HEK293T (cell line): ENCODE measurements at regions not wholly inside any gene's neighbourhood (a gene's known extent, or its start where the extent isn't known, plus 50 kb on each side); places are given as distances from the start of the nearest gene placed in this dataset.
"Not testable (repeated sequence)": the region's sequence is repeated elsewhere in the genome, so short reads cannot be mapped to it uniquely, and the experiment has no call there.

Experiments used
- CTCF ChIA-PET: fragments of 350-600 bp; formaldehyde crosslinking; extraction: SDS; loops from one replicate; lab custom pipeline; 2021; ENCODE audit warnings: antibody characterized with exemption, inconsistent platforms; lab: Yijun Ruan, JAX
- POLR2A ChIA-PET: fragments of 350-600 bp; formaldehyde crosslinking; extraction: SDS; loops from one replicate; lab custom pipeline; 2020; ENCODE audit warnings: antibody characterized with exemption, inconsistent platforms; lab: Yijun Ruan, JAX
- DNase-seq: peaks from one replicate; pipeline ENCODE4 v3.0.0; 2012; ENCODE audit warnings: mixed read lengths; ENCODE audit errors: extremely low spot score
- ARNT ChIP-seq: fragments of 450-650 bp; IDR thresholded peaks from 2 replicates; pipeline ENCODE4 v1.6.1; 2017; ENCODE audit warnings: mild to moderate bottlenecking
- BHLHE40 ChIP-seq: fragments of 450-650 bp; IDR thresholded peaks from 2 replicates; pipeline ENCODE4 v1.6.1; 2016; ENCODE audit warnings: mild to moderate bottlenecking, moderate library complexity, borderline replicate concordance
- CTBP1 ChIP-seq: fragments of 450-650 bp; IDR thresholded peaks from 2 replicates; pipeline ENCODE4 v1.6.1; 2016; ENCODE audit warnings: borderline replicate concordance
- ELF4 ChIP-seq: fragments of 450-650 bp; IDR thresholded peaks from 2 replicates; pipeline ENCODE4 v1.6.1; 2017; ENCODE audit warnings: antibody characterized with exemption
- FOXA1 ChIP-seq: fragments of 450-650 bp; IDR thresholded peaks from 2 replicates; pipeline ENCODE4 v1.6.1; 2016; ENCODE audit warnings: mild to moderate bottlenecking
- FOXK2 ChIP-seq: fragments of 450-650 bp; IDR thresholded peaks from 2 replicates; pipeline ENCODE4 v1.6.1; 2016; ENCODE audit warnings: mild to moderate bottlenecking
- FOXM1 ChIP-seq: fragments of 450-650 bp; IDR thresholded peaks from 2 replicates; pipeline ENCODE4 v1.6.1; 2017; ENCODE audit warnings: mild to moderate bottlenecking, borderline replicate concordance
- HDGF ChIP-seq: fragments of 450-650 bp; IDR thresholded peaks from 2 replicates; pipeline ENCODE4 v1.6.1; 2017; ENCODE audit warnings: antibody characterized with exemption, borderline replicate concordance
- L3MBTL2 ChIP-seq: fragments of 450-650 bp; conservative IDR thresholded peaks from 2 replicates; pipeline ENCODE4 v1.6.1; 2016; ENCODE audit warnings: mild to moderate bottlenecking
- LEF1 ChIP-seq: fragments of 450-650 bp; IDR thresholded peaks from 2 replicates; pipeline ENCODE4 v1.6.1; 2017; ENCODE audit warnings: mild to moderate bottlenecking, borderline replicate concordance
- NFRKB ChIP-seq: fragments of 450-650 bp; IDR thresholded peaks from 2 replicates; pipeline ENCODE4 v1.6.1; 2016; ENCODE audit warnings: mild to moderate bottlenecking, moderate library complexity
- PKNOX1 ChIP-seq: fragments of 450-650 bp; IDR thresholded peaks from 2 replicates; pipeline ENCODE4 v1.6.1; 2016
- SP1 ChIP-seq: fragments of 450-650 bp; IDR thresholded peaks from 2 replicates; pipeline ENCODE4 v1.6.1; 2017
- SUZ12 ChIP-seq: fragments of 450-650 bp; IDR thresholded peaks from 2 replicates; pipeline ENCODE4 v1.6.1; 2016; ENCODE audit warnings: mild to moderate bottlenecking
- TARDBP ChIP-seq: fragments of 450-650 bp; IDR thresholded peaks from 2 replicates; pipeline ENCODE4 v1.6.1; 2016
- ZNF384 ChIP-seq: fragments of 450-650 bp; IDR thresholded peaks from 2 replicates; pipeline ENCODE4 v1.6.1; 2016

- TF ChIP-seq SUZ12 (no peak), ARNT (no peak)
- DNase-seq, result no peak
- POLR2A ChIA-PET, result no interaction called here
- CTCF ChIA-PET, result no interaction called here
These were observed 825.5 kb downstream of the EPHA3 start for GRCh38 chr3:89932882-89933281.

GRCh38 chr3:89944461-89944860, 837.0 kb downstream of the EPHA3 start:
- POLR2A ChIA-PET, CTCF ChIA-PET, DNase-seq: not testable (repeated sequence)
- peak; percentile 40; the same call in 1 of the 2 replicates for TF ChIP-seq L3MBTL2

GRCh38 chr3:89946884-89947283, 839.5 kb downstream of the EPHA3 start:
- DNase-seq, result no peak
- ChIA-PET POLR2A (no interaction called here), CTCF (no interaction called here)
- TF ChIP-seq ARNT, result no peak
- TF ChIP-seq CTBP1, result no peak
- TF ChIP-seq PKNOX1, result no peak
- no peak for TF ChIP-seq FOXM1
- TF ChIP-seq NFRKB, result no peak
- no peak for TF ChIP-seq L3MBTL2
- TF ChIP-seq ZNF384, result no peak
- no peak for TF ChIP-seq SP1
- TF ChIP-seq SUZ12, result no peak
- TF ChIP-seq BHLHE40, result no peak
- no peak for TF ChIP-seq HDGF
- no peak for TF ChIP-seq FOXK2
- TF ChIP-seq TARDBP, result no peak

GRCh38 chr3:89947337-89947954, 840.0 kb downstream of the EPHA3 start:
- CTCF ChIA-PET, result no interaction called here
- POLR2A ChIA-PET, result no interaction called here
- TF ChIP-seq SP1 (no peak), TARDBP (no peak), PKNOX1 (no peak), FOXA1 (no peak), BHLHE40 (no peak), LEF1 (no peak), ZNF384 (no peak), FOXM1 (no peak), ELF4 (no peak)
- no peak for DNase-seq

GRCh38 chr3:89948008-89948407, 840.6 kb downstream of the EPHA3 start:
- no peak for DNase-seq
- ChIA-PET CTCF (no interaction called here), POLR2A (no interaction called here)
- TF ChIP-seq ARNT, result no peak
- no peak for TF ChIP-seq HDGF
- TF ChIP-seq BHLHE40, result no peak

- CTCF ChIA-PET, result no interaction called here
- DNase-seq, result no peak
- POLR2A ChIA-PET, result no interaction called here
- TF ChIP-seq SUZ12 (no peak), FOXA1 (no peak), HDGF (no peak), ZNF384 (no peak), LEF1 (no peak), FOXM1 (no peak), ARNT (no peak), NFRKB (no peak), SP1 (no peak)
These were observed 843.4 kb downstream of the EPHA3 start for GRCh38 chr3:89950772-89951171.

- ChIA-PET CTCF (no interaction called here), POLR2A (no interaction called here)
- DNase-seq, result no peak
- no peak for TF ChIP-seq BHLHE40
- TF ChIP-seq L3MBTL2, result no peak
- no peak for TF ChIP-seq CTBP1
- TF ChIP-seq NFRKB, result no peak
- TF ChIP-seq ELF4, result no peak
- TF ChIP-seq SP1, result no peak
- no peak for TF ChIP-seq LEF1
- TF ChIP-seq ZNF384, result no peak
- TF ChIP-seq SUZ12, result no peak
These were observed 846.7 kb downstream of the EPHA3 start for GRCh38 chr3:89954137-89954536.

- DNase-seq, result no peak
- POLR2A ChIA-PET, result no interaction called here
- TF ChIP-seq FOXK2 (no peak), ZNF384 (no peak), ARNT (no peak), SP1 (no peak), PKNOX1 (no peak), SUZ12 (no peak), NFRKB (no peak), L3MBTL2 (no peak), LEF1 (no peak), FOXM1 (no peak), ELF4 (no peak), FOXA1 (no peak), TARDBP (no peak), HDGF (no peak), CTBP1 (no peak), BHLHE40 (no peak)
- CTCF ChIA-PET, result no interaction called here
These were observed 847.7 kb downstream of the EPHA3 start for GRCh38 chr3:89955156-89955555.
